ENCODE measurements at regions not wholly inside any gene's neighbourhood (a gene's known extent, or its start where the extent isn't known, plus 50 kb on each side); places are given as distances from the start of the nearest gene placed in this dataset.
"Not testable (repeated sequence)": the region's sequence is repeated elsewhere in the genome, so short reads cannot be mapped to it uniquely, and the experiment has no call there.

GRCh38 chr17:63019138-63019873 is 53.3 kb downstream of the TANC2 start:
- DNase-seq: no peak

GRCh38 chr17:63022567-63022966 is 56.5 kb downstream of the TANC2 start:
- no peak for DNase-seq

- DNase-seq: no peak
Observed at GRCh38 chr17:63023049-63023448, 57.0 kb downstream of the TANC2 start.

GRCh38 chr17:63024201-63024600 is 58.2 kb downstream of the TANC2 start:
- no peak for DNase-seq

GRCh38 chr17:63024716-63025115 is 58.7 kb downstream of the TANC2 start:
- DNase-seq: no peak

- DNase-seq: not testable (repeated sequence)
Observed at GRCh38 chr17:63025637-63026036, 59.6 kb downstream of the TANC2 start.

- no peak for DNase-seq
Observed at GRCh38 chr17:63029541-63029940, 63.5 kb downstream of the TANC2 start.

- no peak for DNase-seq
Observed at GRCh38 chr17:63032142-63032541, 66.1 kb downstream of the TANC2 start.

GRCh38 chr17:63033142-63033541 is 67.1 kb downstream of the TANC2 start:
- DNase-seq: no peak

- DNase-seq: no peak
Observed at GRCh38 chr17:63035271-63035670, 69.2 kb downstream of the TANC2 start.

GRCh38 chr17:63035695-63036094 is 69.7 kb downstream of the TANC2 start:
- DNase-seq: no peak

- DNase-seq: peak; percentile 32
Observed at GRCh38 chr17:63039342-63039741, 73.3 kb downstream of the TANC2 start.

GRCh38 chr17:63039899-63040602 is 74.0 kb downstream of the TANC2 start:
- peak; percentile 21 for DNase-seq

- no peak for DNase-seq
Observed at GRCh38 chr17:63040816-63041215, 74.8 kb downstream of the TANC2 start.

- no peak for DNase-seq
Observed at GRCh38 chr17:63041251-63041650, 75.2 kb downstream of the TANC2 start.

- DNase-seq: peak; percentile 33
Observed at GRCh38 chr17:63041722-63042121, 75.7 kb downstream of the TANC2 start.

GRCh38 chr17:63042256-63042812 is 76.3 kb downstream of the TANC2 start:
- DNase-seq: no peak

- not testable (repeated sequence) for DNase-seq
Observed at GRCh38 chr17:63057560-63057959, 91.5 kb downstream of the TANC2 start.

GRCh38 chr17:63066158-63066813 is 100.3 kb downstream of the TANC2 start:
- no peak for DNase-seq

GRCh38 chr17:63069245-63069644 is 103.2 kb downstream of the TANC2 start:
- DNase-seq: no peak

GRCh38 chr17:63070031-63070430 is 104.0 kb downstream of the TANC2 start:
- DNase-seq: no peak

GRCh38 chr17:63071797-63072196 is 105.8 kb downstream of the TANC2 start:
- DNase-seq: no peak

GRCh38 chr17:63075969-63076368 is 109.9 kb downstream of the TANC2 start:
- DNase-seq: no peak

- DNase-seq: no peak
Observed at GRCh38 chr17:63078707-63079106, 112.7 kb downstream of the TANC2 start.
